Left colon (tissue), 2 donors: ENCODE measurements at regions not wholly inside any gene's neighbourhood (a gene's known extent, or its start where the extent isn't known, plus 50 kb on each side); places are given as distances from the start of the nearest gene placed in this dataset.

Experiments
- ATAC-seq: fragments of 200-7000 bp; cut with Tn5 transposase; one replicate; pipeline ENCODE4 v1.9.1; 2020; ENCODE audit warnings: mild to moderate bottlenecking, moderate library complexity
- DNase-seq, 2 donors: peaks; one replicate each; pipeline ENCODE4 v3.0.0-alpha.2; 2020
- intact Hi-C, 2 donors: fragments of 100-400 bp; cut with DNase I in 1 of 2; cut with micrococcal nuclease in 1 of 2; formaldehyde crosslinking; loops; one replicate each; pipeline versions ENCODE4 v1.11.2 to v1.14.0; 2022; cut with DNase I, micrococcal nuclease
- donor health status: DM: no; HTN: no; CAD: no.
- donor health status: DM: yes; HTN: yes; CAD: no.

GRCh38 chr6:12590901-12591300 lies 125.7 kb upstream of the PHACTR1 start:
- ATAC-seq: no peak
- intact Hi-C loops: no loop called here
- no peak for DNase-seq

GRCh38 chr6:12592634-12593033 lies 123.9 kb upstream of the PHACTR1 start:
- intact Hi-C loops: no loop called here
- ATAC-seq (no peak), DNase-seq (no peak)

- ATAC-seq: no peak
- intact Hi-C loops: no loop called here
- DNase-seq: no peak
Measured at GRCh38 chr6:12593771-12594529, 122.6 kb upstream of the PHACTR1 start.

GRCh38 chr6:12594530-12594893 lies 122.1 kb upstream of the PHACTR1 start:
- no peak for DNase-seq
- intact Hi-C loops: no loop called here
- no peak for ATAC-seq

GRCh38 chr6:12595161-12595811 lies 121.3 kb upstream of the PHACTR1 start:
- intact Hi-C loops: no loop called here
- no peak for DNase-seq

GRCh38 chr6:12596731-12597130 lies 119.8 kb upstream of the PHACTR1 start:
- ATAC-seq: no peak
- intact Hi-C loops: no loop called here
- no peak for DNase-seq

More at GRCh38 chr6:12595161-12595811, 121.3 kb upstream of the PHACTR1 start:
- no peak for ATAC-seq

- intact Hi-C loops: no loop called here
- ATAC-seq: no peak
- no peak for DNase-seq
Measured at GRCh38 chr6:12598919-12599318, 117.6 kb upstream of the PHACTR1 start.

- intact Hi-C loops: no loop called here
- DNase-seq (no peak), ATAC-seq (no peak)
Measured at GRCh38 chr6:12601881-12602280, 114.7 kb upstream of the PHACTR1 start.

GRCh38 chr6:12602342-12602741 lies 114.2 kb upstream of the PHACTR1 start:
- no peak for DNase-seq
- ATAC-seq: no peak
- intact Hi-C loops: no loop called here

GRCh38 chr6:12602951-12603672 lies 113.5 kb upstream of the PHACTR1 start:
- peak; percentile 77 for ATAC-seq
- no peak for DNase-seq

GRCh38 chr6:12603673-12604049 lies 112.9 kb upstream of the PHACTR1 start:
- DNase-seq (no peak), ATAC-seq (no peak)
- intact Hi-C loops: no loop called here

More at GRCh38 chr6:12602951-12603672, 113.5 kb upstream of the PHACTR1 start:
- intact Hi-C loops: no loop called here

- peak; percentile 90 for ATAC-seq
- DNase-seq: peak; percentile 48 to 52
- intact Hi-C loops: loop anchor here in 1 of 2 donors (5.0 kb wide), 2 partner anchors 314 to 1019 kb away; partner anchors contain the start of gene EDN1
Measured at GRCh38 chr6:12605888-12606345, 110.7 kb upstream of the PHACTR1 start.

GRCh38 chr6:12606616-12607015 lies 110.0 kb upstream of the PHACTR1 start:
- no peak for DNase-seq
- no peak for ATAC-seq
- intact Hi-C loops: loop anchor here in 1 of 2 donors (5.0 kb wide), 2 partner anchors 314 to 1019 kb away; partner anchors contain the start of gene EDN1

- peak; percentile 16 for ATAC-seq
- intact Hi-C loops: loop anchor here in 1 of 2 donors (5.0 kb wide), 2 partner anchors 316 to 1021 kb away; partner anchors contain the start of gene EDN1
Measured at GRCh38 chr6:12608016-12608860, 108.3 kb upstream of the PHACTR1 start.

GRCh38 chr6:12608874-12609273 lies 107.7 kb upstream of the PHACTR1 start:
- DNase-seq (no peak), ATAC-seq (no peak)
- intact Hi-C loops: loop anchor here in 1 of 2 donors (5.0 kb wide), 2 partner anchors 317 to 1022 kb away; partner anchors contain the start of gene EDN1

More at GRCh38 chr6:12608016-12608860, 108.3 kb upstream of the PHACTR1 start:
- DNase-seq: no peak

- intact Hi-C loops: loop anchor here in 1 of 2 donors (5.0 kb wide), 2 partner anchors 317 to 1022 kb away; partner anchors contain the start of gene EDN1
Measured at GRCh38 chr6:12609751-12610150, 106.8 kb upstream of the PHACTR1 start.

GRCh38 chr6:12610862-12611261 lies 105.7 kb upstream of the PHACTR1 start:
- intact Hi-C loops: no loop called here
- ATAC-seq (no peak), DNase-seq (no peak)

More at GRCh38 chr6:12609751-12610150, 106.8 kb upstream of the PHACTR1 start:
- ATAC-seq (no peak), DNase-seq (no peak)

- DNase-seq: no peak
- no peak for ATAC-seq
- intact Hi-C loops: no loop called here
Measured at GRCh38 chr6:12613811-12614210, 102.8 kb upstream of the PHACTR1 start.
